Fibroblast of mammary gland (primary cell): ENCODE measurements at regions not wholly inside any gene's neighbourhood (a gene's known extent, or its start where the extent isn't known, plus 50 kb on each side); places are given as distances from the start of the nearest gene placed in this dataset.
A peak's percentile ranks its signal among the peaks of the same experiment; 100 is the strongest.

Experiments used
- DNase-seq: peaks from one replicate; pipeline ENCODE4 v3.0.0-alpha.2; 2010; ENCODE audit warnings: low read depth
- H3K4me3 ChIP-seq: 2 replicates; pipeline ENCODE4 v1.5.1; 2011; ENCODE audit warnings: low read depth, mild to moderate bottlenecking, low read length, moderate library complexity; ENCODE audit not compliant: control insufficient read depth
- CTCF ChIP-seq: conservative IDR thresholded peaks from 2 replicates; pipeline ENCODE4 v1.5.1; 2011; ENCODE audit warnings: low read depth, low read length, inconsistent platforms; ENCODE audit not compliant: control insufficient read depth, insufficient read depth

- no peak overlapping the region for H3K4me3 ChIP-seq
- TF ChIP-seq CTCF = no peak
- no peak for DNase-seq
Observed at GRCh38 chr5:74394528-74394915, 246.0 kb downstream of the ENC1 start.

GRCh38 chr5:74393943-74394342 lies 246.6 kb downstream of the ENC1 start:
- no peak overlapping the region for H3K4me3 ChIP-seq
- no peak for DNase-seq
- no peak for TF ChIP-seq CTCF

- no peak overlapping the region for H3K4me3 ChIP-seq
- no peak for TF ChIP-seq CTCF
Observed at GRCh38 chr5:74392711-74393351, 247.7 kb downstream of the ENC1 start.

GRCh38 chr5:74391410-74391809 lies 249.1 kb downstream of the ENC1 start:
- no peak for DNase-seq
- H3K4me3 ChIP-seq = no peak overlapping the region
- no peak for TF ChIP-seq CTCF

More at GRCh38 chr5:74392711-74393351, 247.7 kb downstream of the ENC1 start:
- DNase-seq = peak; percentile 25

- TF ChIP-seq CTCF = no peak
- no peak for DNase-seq
- no peak overlapping the region for H3K4me3 ChIP-seq
Observed at GRCh38 chr5:74390822-74391221, 249.7 kb downstream of the ENC1 start.

GRCh38 chr5:74390306-74390637 lies 250.3 kb downstream of the ENC1 start:
- no peak for DNase-seq
- H3K4me3 ChIP-seq = no peak overlapping the region
- no peak for TF ChIP-seq CTCF
